ENCODE measurements at regions not wholly inside any gene's neighbourhood (a gene's known extent, or its start where the extent isn't known, plus 50 kb on each side); places are given as distances from the start of the nearest gene placed in this dataset.

- no peak for DNase-seq (ENCODE audit: low read depth in 2 of 2)
Measured at GRCh38 chr2:67871686-67872412, 191.0 kb downstream of the C1D start.

- DNase-seq (ENCODE audit: low read depth in 2 of 2): no peak
Measured at GRCh38 chr2:67872481-67872880, 190.3 kb downstream of the C1D start.

GRCh38 chr2:67873916-67874315 lies 188.9 kb downstream of the C1D start:
- DNase-seq (ENCODE audit: low read depth in 2 of 2): no peak

- DNase-seq (ENCODE audit: low read depth in 2 of 2): no peak
Measured at GRCh38 chr2:67876176-67876575, 186.6 kb downstream of the C1D start.

GRCh38 chr2:67877301-67877700 lies 185.5 kb downstream of the C1D start:
- no peak for DNase-seq (ENCODE audit: low read depth in 2 of 2)

- DNase-seq (ENCODE audit: low read depth in 2 of 2): no peak
Measured at GRCh38 chr2:67878743-67879142, 184.1 kb downstream of the C1D start.

GRCh38 chr2:67879586-67880290 lies 183.1 kb downstream of the C1D start:
- no peak for DNase-seq (ENCODE audit: low read depth in 2 of 2)

- DNase-seq (ENCODE audit: low read depth in 2 of 2): no peak
Measured at GRCh38 chr2:67880291-67880761, 182.5 kb downstream of the C1D start.

- no peak for DNase-seq (ENCODE audit: low read depth in 2 of 2)
Measured at GRCh38 chr2:67881816-67882215, 181.0 kb downstream of the C1D start.

GRCh38 chr2:67883316-67884087 lies 179.3 kb downstream of the C1D start:
- no peak for DNase-seq (ENCODE audit: low read depth in 2 of 2)

GRCh38 chr2:67888351-67889005 lies 174.3 kb downstream of the C1D start:
- no peak for DNase-seq (ENCODE audit: low read depth in 2 of 2)

- no peak for DNase-seq (ENCODE audit: low read depth in 2 of 2)
Measured at GRCh38 chr2:67889056-67889455, 173.7 kb downstream of the C1D start.

GRCh38 chr2:67891642-67892041 lies 171.2 kb downstream of the C1D start:
- DNase-seq (ENCODE audit: low read depth in 2 of 2): no peak

- DNase-seq (ENCODE audit: low read depth in 2 of 2): no peak
Measured at GRCh38 chr2:67892339-67892846, 170.4 kb downstream of the C1D start.

GRCh38 chr2:67895227-67895941 lies 167.4 kb downstream of the C1D start:
- no peak for DNase-seq (ENCODE audit: low read depth in 2 of 2)

- DNase-seq (ENCODE audit: low read depth in 2 of 2): no peak
Measured at GRCh38 chr2:67896076-67896475, 166.7 kb downstream of the C1D start.

GRCh38 chr2:67896476-67896875 lies 166.3 kb downstream of the C1D start:
- no peak for DNase-seq (ENCODE audit: low read depth in 2 of 2)

GRCh38 chr2:67898595-67898994 lies 164.2 kb downstream of the C1D start:
- no peak for DNase-seq (ENCODE audit: low read depth in 2 of 2)

- DNase-seq (ENCODE audit: low read depth in 2 of 2): no peak
Measured at GRCh38 chr2:67899187-67899586, 163.6 kb downstream of the C1D start.

- DNase-seq (ENCODE audit: low read depth in 2 of 2): no peak
Measured at GRCh38 chr2:67900826-67901225, 162.0 kb downstream of the C1D start.

- DNase-seq (ENCODE audit: low read depth in 2 of 2): no peak
Measured at GRCh38 chr2:67904566-67904965, 158.2 kb downstream of the C1D start.

Data from stimulated activated CD8-positive, alpha-beta memory T cell treated with anti-CD3 and anti-CD28 coated beads, Interleukin-2, amount 100 ng/mL, for 48 hours (primary cell).